MM.1S (cell line): ENCODE measurements at regions not wholly inside any gene's neighbourhood (a gene's known extent, or its start where the extent isn't known, plus 50 kb on each side); places are given as distances from the start of the nearest gene placed in this dataset.
"Not testable (repeated sequence)": the region's sequence is repeated elsewhere in the genome, so short reads cannot be mapped to it uniquely, and the experiment has no call there.

Experiments
- DNase-seq: peaks from one replicate; pipeline ENCODE4 v3.0.0-alpha.2; 2015
- H2AFZ ChIP-seq: fragments of 300-600 bp; sonication (generic); 2 replicates; pipeline ENCODE4 v1.6.0; 2016; ENCODE audit warnings: antibody characterized with exemption, low read length
- H3F3A ChIP-seq: fragments of 300-600 bp; sonication (generic); 2 replicates; pipeline ENCODE4 v1.6.1; 2016; ENCODE audit warnings: mild to moderate bottlenecking, antibody characterized with exemption, low read length, moderate library complexity, mixed read lengths; ENCODE audit not compliant: insufficient read depth
- H3K27ac ChIP-seq: fragments of 300-600 bp; sonication (generic); 2 replicates; pipeline ENCODE4 v1.5.1; 2016; ENCODE audit warnings: mild to moderate bottlenecking, low read length
- H3K27me3 ChIP-seq: fragments of 300-600 bp; sonication (generic); replicated peaks from 2 replicates; pipeline ENCODE4 v1.6.0; 2016; ENCODE audit warnings: low read length; ENCODE audit not compliant: insufficient read depth
- H3K36me3 ChIP-seq: fragments of 300-600 bp; sonication (generic); replicated peaks from 2 replicates; pipeline ENCODE4 v1.6.1; 2016; ENCODE audit warnings: mild to moderate bottlenecking, low read length, mixed read lengths; ENCODE audit not compliant: insufficient read depth
- H3K4me1 ChIP-seq: fragments of 300-600 bp; sonication (generic); 2 replicates; pipeline ENCODE4 v1.6.1; 2016; ENCODE audit warnings: low read length, mixed read lengths
- H3K4me2 ChIP-seq: fragments of 300-600 bp; sonication (generic); 2 replicates; pipeline ENCODE4 v1.6.0; 2016; ENCODE audit warnings: low read depth, low read length
- H3K4me3 ChIP-seq: fragments of 300-600 bp; sonication (generic); 2 replicates; pipeline ENCODE4 v1.5.1; 2016; ENCODE audit warnings: low read length, mixed read lengths
- H3K79me2 ChIP-seq: fragments of 300-600 bp; sonication (generic); 2 replicates; pipeline ENCODE4 v1.6.1; 2016; ENCODE audit warnings: mixed run types, low read length, mixed read lengths
- H3K9ac ChIP-seq: fragments of 300-600 bp; sonication (generic); 2 replicates; pipeline ENCODE4 v1.6.1; 2016; ENCODE audit warnings: low read length, mixed read lengths
- H3K9me2 ChIP-seq: fragments of 300-600 bp; sonication (generic); replicated peaks from 2 replicates; pipeline ENCODE4 v1.6.1; 2016; ENCODE audit warnings: mild to moderate bottlenecking, low read length, mixed read lengths; ENCODE audit not compliant: insufficient read depth
- H3K9me3 ChIP-seq: fragments of 300-600 bp; sonication (generic); replicated peaks from 2 replicates; pipeline ENCODE4 v1.6.1; 2016; ENCODE audit warnings: mild to moderate bottlenecking, low read length, mixed read lengths; ENCODE audit not compliant: insufficient read depth
- H4K20me1 ChIP-seq: fragments of 300-600 bp; sonication (generic); 2 replicates; pipeline ENCODE4 v1.6.1; 2016; ENCODE audit warnings: mild to moderate bottlenecking, low read length, moderate library complexity, mixed read lengths; ENCODE audit not compliant: insufficient read depth
- EZH2 ChIP-seq: fragments of 300-600 bp; sonication (generic); optimal IDR thresholded peaks from 2 replicates; pipeline ENCODE3; 2017; ENCODE audit warnings: low read depth, mild to moderate bottlenecking, antibody characterized with exemption, low read length, mixed read lengths
- EZH2phosphoT487 ChIP-seq: fragments of 300-600 bp; sonication (generic); IDR thresholded peaks from 2 replicates; pipeline ENCODE4 v1.6.1; 2018; ENCODE audit warnings: antibody characterized with exemption, low read length
- TF ChIP-seq, protein P1 (sequence below): fragments of 300-600 bp; sonication (generic); IDR thresholded peaks from 2 replicates; pipeline ENCODE4 v1.5.1; 2016; ENCODE audit warnings: antibody characterized with exemption, low read length, mixed read lengths

- no peak for TF ChIP-seq EZH2
- TF ChIP-seq, protein P1, sequence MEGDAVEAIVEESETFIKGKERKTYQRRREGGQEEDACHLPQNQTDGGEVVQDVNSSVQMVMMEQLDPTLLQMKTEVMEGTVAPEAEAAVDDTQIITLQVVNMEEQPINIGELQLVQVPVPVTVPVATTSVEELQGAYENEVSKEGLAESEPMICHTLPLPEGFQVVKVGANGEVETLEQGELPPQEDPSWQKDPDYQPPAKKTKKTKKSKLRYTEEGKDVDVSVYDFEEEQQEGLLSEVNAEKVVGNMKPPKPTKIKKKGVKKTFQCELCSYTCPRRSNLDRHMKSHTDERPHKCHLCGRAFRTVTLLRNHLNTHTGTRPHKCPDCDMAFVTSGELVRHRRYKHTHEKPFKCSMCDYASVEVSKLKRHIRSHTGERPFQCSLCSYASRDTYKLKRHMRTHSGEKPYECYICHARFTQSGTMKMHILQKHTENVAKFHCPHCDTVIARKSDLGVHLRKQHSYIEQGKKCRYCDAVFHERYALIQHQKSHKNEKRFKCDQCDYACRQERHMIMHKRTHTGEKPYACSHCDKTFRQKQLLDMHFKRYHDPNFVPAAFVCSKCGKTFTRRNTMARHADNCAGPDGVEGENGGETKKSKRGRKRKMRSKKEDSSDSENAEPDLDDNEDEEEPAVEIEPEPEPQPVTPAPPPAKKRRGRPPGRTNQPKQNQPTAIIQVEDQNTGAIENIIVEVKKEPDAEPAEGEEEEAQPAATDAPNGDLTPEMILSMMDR, result no peak
- TF ChIP-seq EZH2phosphoT487, result no peak
- H3K9me2 ChIP-seq, result no peaks in the 10 kb centered on the region
- H3K79me2 ChIP-seq, result no peaks in the 10 kb centered on the region
- no peak overlapping the region for H3K4me2 ChIP-seq
- H3K27ac ChIP-seq, result no peak overlapping the region
- H3K4me1 ChIP-seq, result no peaks in the 10 kb centered on the region
- no peak for DNase-seq
- no peaks in the 10 kb centered on the region for H3K27me3 ChIP-seq
- H2AFZ ChIP-seq, result no peak overlapping the region
- H3K36me3 ChIP-seq, result no peaks in the 10 kb centered on the region
- no peak overlapping the region for H3K4me3 ChIP-seq
- H3K9ac ChIP-seq, result no peak overlapping the region
- no peaks in the 10 kb centered on the region for H3K9me3 ChIP-seq
- H3F3A ChIP-seq, result no peaks in the 10 kb centered on the region
- H4K20me1 ChIP-seq, result no peaks in the 10 kb centered on the region
Observed at GRCh38 chr6:15817100-15817499, 154.3 kb upstream of the DTNBP1 start.

GRCh38 chr6:15816661-15817060 lies 153.8 kb upstream of the DTNBP1 start:
- no peak overlapping the region for H2AFZ ChIP-seq
- TF ChIP-seq EZH2phosphoT487 (no peak), EZH2 (no peak)
- TF ChIP-seq, protein P1, result no peak
- H3K79me2 ChIP-seq, result no peaks in the 10 kb centered on the region
- H3K4me1 ChIP-seq, result no peaks in the 10 kb centered on the region
- H3K4me3 ChIP-seq, result no peak overlapping the region
- no peak overlapping the region for H3K27ac ChIP-seq
- no peaks in the 10 kb centered on the region for H3K36me3 ChIP-seq
- no peaks in the 10 kb centered on the region for H3F3A ChIP-seq
- H3K9me2 ChIP-seq, result no peaks in the 10 kb centered on the region
- no peaks in the 10 kb centered on the region for H3K27me3 ChIP-seq
- no peaks in the 10 kb centered on the region for H3K9me3 ChIP-seq
- no peaks in the 10 kb centered on the region for H4K20me1 ChIP-seq
- no peak overlapping the region for H3K4me2 ChIP-seq
- no peak overlapping the region for H3K9ac ChIP-seq
- DNase-seq, result no peak

GRCh38 chr6:15813698-15814097 lies 150.9 kb upstream of the DTNBP1 start:
- DNase-seq, H3K9me3 ChIP-seq, H3K4me3 ChIP-seq, H3K79me2 ChIP-seq, H4K20me1 ChIP-seq, H3K27me3 ChIP-seq, H3K27ac ChIP-seq, H3K9me2 ChIP-seq, H3K36me3 ChIP-seq, H2AFZ ChIP-seq, H3K4me2 ChIP-seq, H3K9ac ChIP-seq, H3K4me1 ChIP-seq, H3F3A ChIP-seq: not testable (repeated sequence)

DNA sequence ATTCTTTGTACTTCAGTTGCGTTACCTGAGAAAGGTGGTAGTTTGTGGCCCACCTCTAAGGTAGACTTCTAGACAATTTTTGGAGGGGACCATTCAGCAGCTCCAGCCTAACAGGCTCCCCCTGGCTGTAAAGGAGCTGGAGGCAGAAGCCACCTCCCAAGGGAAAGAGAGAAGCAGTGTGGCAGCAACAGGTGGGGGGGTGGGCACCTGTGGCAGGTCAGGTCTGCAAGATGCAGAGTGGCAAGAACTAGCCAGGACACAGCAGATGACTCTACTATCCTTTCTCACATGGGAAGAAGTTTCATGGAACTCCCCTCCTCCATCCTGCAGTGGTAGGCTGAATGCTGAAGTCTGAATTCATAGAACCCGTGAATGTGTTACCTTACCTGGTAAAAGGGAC lies 148.3 kb upstream of the DTNBP1 start:
- no peak for DNase-seq
- Histone ChIP-seq H4K20me1 (no peaks in the 10 kb centered on the region), H3K36me3 (no peaks in the 10 kb centered on the region), H3K79me2 (no peaks in the 10 kb centered on the region), H3K4me2 (no peak overlapping the region), H3K4me1 (no peaks in the 10 kb centered on the region), H2AFZ (no peak overlapping the region), H3F3A (no peaks in the 10 kb centered on the region), H3K4me3 (no peak overlapping the region), H3K27ac (no peak overlapping the region), H3K9me2 (no peaks in the 10 kb centered on the region), H3K27me3 (no peaks in the 10 kb centered on the region), H3K9me3 (no peaks in the 10 kb centered on the region), H3K9ac (no peak overlapping the region)
- TF ChIP-seq EZH2phosphoT487, result no peak
- no peak for TF ChIP-seq EZH2
